ENCODE measurements at regions not wholly inside any gene's neighbourhood (a gene's known extent, or its start where the extent isn't known, plus 50 kb on each side); places are given as distances from the start of the nearest gene placed in this dataset.

DNA sequence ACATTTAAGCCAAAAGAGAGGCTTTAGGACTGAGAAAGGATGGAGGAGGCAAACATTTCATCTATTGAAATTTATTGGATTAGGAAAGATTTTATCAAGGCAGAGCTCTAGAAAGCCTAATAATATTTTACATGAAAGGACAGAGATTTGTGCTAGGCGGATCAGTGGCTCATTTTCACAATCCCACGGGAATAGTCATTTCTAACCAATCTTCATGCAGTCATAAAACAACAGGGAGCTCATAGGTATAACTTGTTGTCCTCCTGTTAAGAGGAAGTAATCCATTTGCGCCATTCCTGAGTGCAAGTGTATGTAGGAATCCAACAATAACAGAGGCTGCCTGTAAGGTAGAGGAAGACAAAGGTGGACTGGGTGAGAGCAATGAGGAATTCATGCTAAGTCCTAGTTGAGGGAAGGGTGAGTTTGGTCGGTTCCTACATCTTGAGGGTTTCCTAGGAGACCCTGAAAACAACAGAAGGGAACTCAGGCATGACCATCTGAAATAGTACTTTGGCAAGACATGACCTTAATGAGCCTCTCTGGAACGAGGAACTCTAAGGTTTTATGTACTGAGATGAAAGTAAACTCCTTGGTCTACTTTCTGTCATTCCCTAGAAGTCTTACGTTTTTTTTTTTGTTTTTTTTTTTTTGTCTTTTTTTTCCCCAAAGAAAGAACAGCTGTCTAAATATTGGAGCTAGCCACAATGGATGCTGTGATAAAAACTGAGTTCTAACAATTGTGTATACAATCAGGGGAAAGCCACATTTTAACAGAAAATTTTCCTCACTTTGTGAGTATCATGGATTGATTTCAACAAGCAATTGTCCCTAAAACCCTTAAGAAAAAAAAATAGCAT lies 89.7 kb downstream of the GEMIN8 start:
- ChIA-PET POLR2A (interaction anchor here (0.7 to 1.8 kb wide), 2 partner anchors 9 to 42 kb away, joined by 3 to 5 read pairs; no protein-coding TSS in a partner anchor), CTCF (no interaction called here)
- TF ChIP-seq FOXA1 (IDR thresholded peaks at IDR 0.05) (no peak), ARNT (IDR thresholded peaks at IDR 0.05) (no peak), SP1 (IDR thresholded peaks at IDR 0.05) (no peak), LEF1 (IDR thresholded peaks at IDR 0.05; ENCODE audit: borderline replicate concordance) (no peak), SUZ12 (IDR thresholded peaks at IDR 0.05) (no peak), FOXM1 (IDR thresholded peaks at IDR 0.05; ENCODE audit: borderline replicate concordance) (no peak), L3MBTL2 (conservative IDR thresholded peaks at IDR 0.05) (no peak), ZNF384 (IDR thresholded peaks at IDR 0.05) (no peak), FOXK2 (IDR thresholded peaks at IDR 0.05) (no peak), ELF4 (IDR thresholded peaks at IDR 0.05) (no peak), NFRKB (IDR thresholded peaks at IDR 0.05) (no peak), HDGF (IDR thresholded peaks at IDR 0.05; ENCODE audit: borderline replicate concordance) (no peak), CTBP1 (IDR thresholded peaks at IDR 0.05; ENCODE audit: borderline replicate concordance) (no peak), BHLHE40 (IDR thresholded peaks at IDR 0.05; ENCODE audit: borderline replicate concordance) (no peak), TARDBP (IDR thresholded peaks at IDR 0.05) (no peak)
- TF ChIP-seq, protein P1, sequence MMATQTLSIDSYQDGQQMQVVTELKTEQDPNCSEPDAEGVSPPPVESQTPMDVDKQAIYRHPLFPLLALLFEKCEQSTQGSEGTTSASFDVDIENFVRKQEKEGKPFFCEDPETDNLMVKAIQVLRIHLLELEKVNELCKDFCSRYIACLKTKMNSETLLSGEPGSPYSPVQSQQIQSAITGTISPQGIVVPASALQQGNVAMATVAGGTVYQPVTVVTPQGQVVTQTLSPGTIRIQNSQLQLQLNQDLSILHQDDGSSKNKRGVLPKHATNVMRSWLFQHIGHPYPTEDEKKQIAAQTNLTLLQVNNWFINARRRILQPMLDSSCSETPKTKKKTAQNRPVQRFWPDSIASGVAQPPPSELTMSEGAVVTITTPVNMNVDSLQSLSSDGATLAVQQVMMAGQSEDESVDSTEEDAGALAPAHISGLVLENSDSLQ (IDR thresholded peaks at IDR 0.05), result no peak
- no peak for DNase-seq (ENCODE audit: extremely low spot score)

DNA sequence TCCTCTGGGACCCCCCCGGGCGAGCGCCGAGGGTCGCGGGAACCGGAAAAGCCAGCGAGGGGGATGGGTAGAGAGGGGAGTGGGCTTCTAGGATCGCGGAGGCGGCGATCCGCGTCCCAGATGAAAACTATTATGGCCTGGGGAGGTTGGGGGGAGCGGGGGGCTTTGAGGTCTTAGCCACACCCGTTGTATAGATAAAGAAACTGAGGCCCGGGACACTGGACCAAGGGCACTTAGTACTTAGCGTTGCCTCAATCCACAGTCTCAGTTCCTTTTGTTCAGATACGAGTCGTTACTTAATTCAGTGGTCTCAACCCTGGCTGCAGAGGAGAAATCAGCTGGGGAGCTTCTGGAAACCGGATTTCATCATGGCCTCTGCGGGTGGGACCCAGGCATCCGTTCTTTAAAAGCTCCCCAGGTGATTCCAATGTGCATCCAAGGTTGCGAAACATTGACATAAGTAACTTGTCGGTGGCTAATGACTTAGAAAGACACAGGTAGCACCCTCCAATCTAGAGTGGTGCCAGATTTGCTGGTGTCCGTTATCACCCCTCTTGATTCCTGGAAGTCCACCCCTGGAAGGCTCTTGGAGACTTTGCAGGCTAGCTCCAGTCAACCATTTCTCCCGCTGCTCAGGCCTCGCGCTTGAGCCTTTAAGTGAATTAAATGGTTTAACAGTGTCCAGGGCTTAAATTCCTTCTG lies 90.7 kb downstream of the GEMIN8 start:
- peak; percentile 15 for DNase-seq (ENCODE audit: extremely low spot score)
- TF ChIP-seq ARNT (IDR thresholded peaks at IDR 0.05) (no peak), SP1 (IDR thresholded peaks at IDR 0.05) (no peak)
- CTCF ChIA-PET, result no interaction called here
- POLR2A ChIA-PET, result interaction anchor here (0.9 to 2.2 kb wide), 3 partner anchors 10 to 90 kb away, joined by 3 to 11 read pairs (median 5); partner anchors contain the start of gene GEMIN8

DNA sequence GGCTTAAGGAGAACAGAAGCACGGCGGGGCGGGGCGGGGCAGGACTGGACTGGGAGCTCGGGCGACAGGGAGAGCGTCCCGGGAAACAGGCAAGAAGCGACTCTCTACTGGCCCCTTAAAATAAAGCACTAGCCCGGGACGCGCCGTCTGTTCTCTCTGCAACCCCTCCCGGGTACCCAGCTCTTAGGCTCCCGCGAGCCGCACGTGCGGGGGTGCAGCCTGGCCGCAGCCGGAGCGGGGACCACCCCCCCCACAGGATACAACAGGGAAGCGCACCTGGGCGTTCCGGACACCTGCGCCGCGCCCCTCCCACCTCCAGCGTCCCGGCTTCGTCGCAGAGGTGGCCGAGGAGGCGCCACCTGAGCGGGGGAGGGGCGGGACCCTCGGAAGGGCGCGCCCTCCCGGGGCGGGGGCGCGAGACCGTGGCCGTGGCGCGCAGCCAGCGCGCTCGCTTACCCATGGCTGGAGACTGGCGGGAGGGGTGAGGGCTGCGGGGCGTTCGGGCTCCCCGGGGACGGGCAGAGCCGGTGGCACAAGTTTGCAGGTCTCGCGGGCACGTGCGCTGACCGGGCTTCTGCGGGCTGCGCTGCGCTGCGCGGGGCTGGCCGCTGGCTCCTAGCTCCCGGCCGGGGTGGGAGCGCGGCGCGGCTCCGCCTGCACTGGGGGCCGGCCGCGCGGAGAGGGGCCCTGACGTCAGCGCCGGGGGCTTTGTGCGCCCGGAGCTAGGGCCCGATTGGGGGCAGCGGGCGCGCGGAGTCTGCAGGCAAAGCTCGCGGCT lies 91.5 kb downstream of the GEMIN8 start:
- TF ChIP-seq L3MBTL2 (conservative IDR thresholded peaks at IDR 0.05) (peak; percentile 66), LEF1 (IDR thresholded peaks at IDR 0.05; ENCODE audit: borderline replicate concordance) (no peak)
- POLR2A ChIA-PET, result interaction anchor here (0.9 to 2.2 kb wide), 4 partner anchors 11 to 204 kb away, joined by 3 to 11 read pairs (median 4); partner anchors contain the start of genes GEMIN8, OFD1 and TRAPPC2

DNA sequence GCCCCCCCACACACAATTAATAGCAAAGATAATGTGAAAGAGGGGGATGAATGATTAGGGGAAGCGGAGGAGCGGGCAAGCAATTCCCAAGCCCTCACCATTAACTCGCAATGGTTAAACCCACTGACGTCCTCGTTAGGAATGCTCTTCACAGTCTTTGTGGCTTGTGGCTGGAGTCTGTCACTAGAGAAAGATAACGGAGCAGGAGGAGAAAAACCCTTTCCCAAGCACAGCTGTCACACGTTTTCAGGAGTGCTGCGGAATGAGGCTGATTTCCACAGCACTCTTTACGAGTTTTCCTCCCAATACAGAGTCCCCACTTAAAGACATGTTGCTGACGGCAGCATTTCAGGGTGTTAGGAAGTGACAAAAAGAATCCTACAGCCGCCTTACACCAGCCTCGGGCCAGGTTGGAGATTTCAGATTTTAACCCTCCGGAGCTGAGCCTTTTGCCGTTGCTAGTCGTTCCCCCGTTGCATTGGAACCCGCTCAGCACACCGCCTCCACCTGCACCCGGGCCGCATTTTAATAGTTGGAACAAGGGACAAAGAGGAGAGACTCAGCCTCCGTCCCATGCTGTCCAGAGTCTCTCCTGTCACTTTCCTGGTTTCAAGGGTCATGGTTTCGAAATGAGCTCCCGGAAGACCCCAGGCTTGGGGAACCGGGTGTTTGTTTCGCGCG lies 92.2 kb downstream of the GEMIN8 start:
- no peak for TF ChIP-seq ZNF384 (IDR thresholded peaks at IDR 0.05)
- TF ChIP-seq BHLHE40 (IDR thresholded peaks at IDR 0.05; ENCODE audit: borderline replicate concordance), result no peak
- TF ChIP-seq FOXM1 (IDR thresholded peaks at IDR 0.05; ENCODE audit: borderline replicate concordance), result no peak
- POLR2A ChIA-PET, result interaction anchor here (1.0 to 2.2 kb wide), 2 partner anchors 92 to 203 kb away, joined by 4 to 11 read pairs; partner anchors contain the start of genes GEMIN8, OFD1 and TRAPPC2
- DNase-seq (ENCODE audit: extremely low spot score), result peak; percentile 23
- CTCF ChIA-PET, result no interaction called here

More for the DNA sequence above, 91.5 kb downstream of the GEMIN8 start:
- CTCF ChIA-PET, result no interaction called here
- peak; percentile 55 for DNase-seq (ENCODE audit: extremely low spot score)

DNA sequence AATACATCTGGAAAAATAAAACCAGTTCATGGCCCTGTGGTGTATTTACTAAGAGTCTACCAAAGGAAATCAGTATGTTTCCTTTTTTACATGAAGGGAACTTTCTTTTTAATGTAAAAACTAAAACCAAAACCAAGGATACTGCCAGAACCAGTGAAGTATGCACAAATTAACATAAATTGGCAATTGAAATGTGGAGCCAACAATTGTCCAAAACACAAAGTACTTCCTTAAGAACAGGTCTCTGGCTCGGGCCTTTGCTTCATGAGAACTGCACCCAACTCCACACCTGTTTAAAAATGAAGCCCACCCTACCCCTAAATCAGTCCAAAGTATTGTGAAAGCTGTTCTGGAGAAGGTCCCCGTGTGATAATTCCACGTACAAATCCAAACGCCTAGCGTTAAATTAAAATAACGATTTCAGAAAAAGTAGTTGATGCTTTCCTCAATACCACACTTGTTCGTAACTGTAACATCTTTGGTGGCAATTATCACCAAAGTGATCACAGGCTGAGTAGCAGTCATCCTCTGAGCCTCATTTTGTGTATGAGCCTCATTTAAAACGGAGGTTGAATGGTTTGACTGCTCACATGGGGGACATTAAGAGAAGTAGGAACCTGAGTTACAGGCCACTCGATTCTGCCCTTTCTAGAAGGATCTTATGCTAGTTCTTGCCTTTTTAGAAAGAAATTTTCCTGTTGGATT lies 93.0 kb downstream of the GEMIN8 start:
- CTCF ChIA-PET, result no interaction called here
- POLR2A ChIA-PET, result no interaction called here
- no peak for DNase-seq (ENCODE audit: extremely low spot score)
- TF ChIP-seq TARDBP (IDR thresholded peaks at IDR 0.05) (no peak), SP1 (IDR thresholded peaks at IDR 0.05) (no peak), ELF4 (IDR thresholded peaks at IDR 0.05) (no peak), FOXM1 (IDR thresholded peaks at IDR 0.05; ENCODE audit: borderline replicate concordance) (no peak), CTBP1 (IDR thresholded peaks at IDR 0.05; ENCODE audit: borderline replicate concordance) (no peak), FOXA1 (IDR thresholded peaks at IDR 0.05) (no peak), ZNF384 (IDR thresholded peaks at IDR 0.05) (no peak), BHLHE40 (IDR thresholded peaks at IDR 0.05; ENCODE audit: borderline replicate concordance) (no peak), LEF1 (IDR thresholded peaks at IDR 0.05; ENCODE audit: borderline replicate concordance) (no peak), SUZ12 (IDR thresholded peaks at IDR 0.05) (no peak), NFRKB (IDR thresholded peaks at IDR 0.05) (no peak)
- TF ChIP-seq, protein P1 (IDR thresholded peaks at IDR 0.05), result no peak
